ENCODE measurements at regions not wholly inside any gene's neighbourhood (a gene's known extent, or its start where the extent isn't known, plus 50 kb on each side); places are given as distances from the start of the nearest gene placed in this dataset.

GRCh38 chr14:85390236-85390635 is 139.7 kb upstream of the FLRT2 start:
- Histone ChIP-seq H3K9me3 (ENCODE audit: control insufficient read depth, insufficient read depth, low read depth, low read length) (no peaks in the 10 kb centered on the region), H3K4me3 (ENCODE audit: low read depth in 2 of 2, low read length in 2 of 2) (no peak overlapping the region), H3K27me3 (ENCODE audit: control insufficient read depth, insufficient read depth, low read length) (no peaks in the 10 kb centered on the region), H3K27ac (ENCODE audit: low read length) (no peak overlapping the region), H3K36me3 (ENCODE audit: control insufficient read depth, insufficient read depth, low read length) (no peaks in the 10 kb centered on the region), H3K4me1 (ENCODE audit: control insufficient read depth, insufficient read depth, low read length) (no peaks in the 10 kb centered on the region)
- CTCF ChIA-PET: no interaction called here
- no TSS peak for BruUV-seq (replicated peaks)
- ATAC-seq (no peak), DNase-seq (ENCODE audit: low read depth, low spot score) (no peak)
- in situ Hi-C loops (cut with HindIII; ENCODE audit: low pct_unique_long_range_greater_than_20kb, low sequenced_read_pairs) (no loop called here), intact Hi-C loops (cut with micrococcal nuclease; ENCODE audit: unreplicated experiment) (no loop called here)
- POLR2A ChIA-PET: no interaction called here
- TF ChIP-seq REST (IDR thresholded peaks at IDR 0.05; ENCODE audit: insufficient read depth in 1 of 2, low read depth in 2 of 2, low read length in 1 of 2): no peak
- TF ChIP-seq SIN3A (IDR thresholded peaks at IDR 0.05; ENCODE audit: borderline replicate concordance, insufficient read depth, low read depth, low read length): no peak
- TF ChIP-seq CTCF (IDR thresholded peaks at IDR 0.05): no peak
- no peak for TF ChIP-seq POLR2AphosphoS5 (IDR thresholded peaks at IDR 0.05; ENCODE audit: low read depth, low read length)

GRCh38 chr14:85391455-85391854 is 138.5 kb upstream of the FLRT2 start:
- no peaks in the 10 kb centered on the region for H3K36me3 ChIP-seq (ENCODE audit: control insufficient read depth, insufficient read depth, low read length)

GRCh38 chr14:85391892-85392291 is 138.1 kb upstream of the FLRT2 start:
- BruUV-seq (replicated peaks): no TSS peak
- in situ Hi-C loops (cut with HindIII; ENCODE audit: low pct_unique_long_range_greater_than_20kb, low sequenced_read_pairs) (no loop called here), intact Hi-C loops (cut with micrococcal nuclease; ENCODE audit: unreplicated experiment) (no loop called here)
- Histone ChIP-seq H3K4me1 (ENCODE audit: control insufficient read depth, insufficient read depth, low read length) (no peaks in the 10 kb centered on the region), H3K4me3 (ENCODE audit: low read depth in 2 of 2, low read length in 2 of 2) (no peak overlapping the region), H3K36me3 (ENCODE audit: control insufficient read depth, insufficient read depth, low read length) (no peaks in the 10 kb centered on the region), H3K27me3 (ENCODE audit: control insufficient read depth, insufficient read depth, low read length) (no peaks in the 10 kb centered on the region), H3K9me3 (ENCODE audit: control insufficient read depth, insufficient read depth, low read depth, low read length) (no peaks in the 10 kb centered on the region), H3K27ac (ENCODE audit: low read length) (no peak overlapping the region)
- ChIA-PET POLR2A (no interaction called here), CTCF (no interaction called here)
- no peak for DNase-seq (ENCODE audit: low read depth, low spot score)
- TF ChIP-seq SIN3A (IDR thresholded peaks at IDR 0.05; ENCODE audit: borderline replicate concordance, insufficient read depth, low read depth, low read length): no peak
- no peak for TF ChIP-seq POLR2AphosphoS5 (IDR thresholded peaks at IDR 0.05; ENCODE audit: low read depth, low read length)
- no peak for TF ChIP-seq CTCF (IDR thresholded peaks at IDR 0.05)
- no peak for TF ChIP-seq TCF7L2 (IDR thresholded peaks at IDR 0.05; ENCODE audit: low read depth, low read length)
- no peak for TF ChIP-seq REST (IDR thresholded peaks at IDR 0.05; ENCODE audit: insufficient read depth in 1 of 2, low read depth in 2 of 2, low read length in 1 of 2)
- ATAC-seq: no peak

More at GRCh38 chr14:85391455-85391854, 138.5 kb upstream of the FLRT2 start:
- Histone ChIP-seq H3K4me3 (ENCODE audit: low read depth in 2 of 2, low read length in 2 of 2) (no peak overlapping the region), H3K27ac (ENCODE audit: low read length) (no peak overlapping the region), H3K27me3 (ENCODE audit: control insufficient read depth, insufficient read depth, low read length) (no peaks in the 10 kb centered on the region), H3K9me3 (ENCODE audit: control insufficient read depth, insufficient read depth, low read depth, low read length) (no peaks in the 10 kb centered on the region), H3K4me1 (ENCODE audit: control insufficient read depth, insufficient read depth, low read length) (no peaks in the 10 kb centered on the region)
- no peak for TF ChIP-seq SIN3A (IDR thresholded peaks at IDR 0.05; ENCODE audit: borderline replicate concordance, insufficient read depth, low read depth, low read length)
- ChIA-PET CTCF (no interaction called here), POLR2A (no interaction called here)
- intact Hi-C loops (cut with micrococcal nuclease; ENCODE audit: unreplicated experiment): no loop called here
- in situ Hi-C loops (cut with HindIII; ENCODE audit: low pct_unique_long_range_greater_than_20kb, low sequenced_read_pairs): no loop called here
- BruUV-seq (replicated peaks): no TSS peak
- ATAC-seq (no peak), DNase-seq (ENCODE audit: low read depth, low spot score) (no peak)
